ENCODE measurements at regions not wholly inside any gene's neighbourhood (a gene's known extent, or its start where the extent isn't known, plus 50 kb on each side); places are given as distances from the start of the nearest gene placed in this dataset.

DNA sequence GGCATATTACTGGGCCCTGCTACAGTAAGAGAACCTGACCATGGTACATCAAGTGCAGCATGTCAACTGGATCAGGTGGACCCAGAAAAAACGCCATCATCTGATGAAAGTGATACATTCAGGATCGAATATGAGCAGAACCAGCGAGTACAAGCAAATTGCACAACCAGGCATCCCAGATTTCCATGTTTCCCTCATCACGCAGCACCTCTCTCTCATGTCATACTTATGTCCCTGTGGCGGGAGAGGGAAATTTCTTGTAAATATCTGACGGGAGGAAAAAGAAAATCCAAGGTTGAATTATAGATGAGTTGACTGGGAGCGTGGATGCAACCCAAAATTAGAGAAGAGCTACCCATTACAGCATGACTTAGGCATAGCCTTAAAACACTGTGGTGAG lies 608.5 kb upstream of the FAT1 start (continued):
- no peak for TF ChIP-seq TSHZ1 (tag by site-specific recombination; IDR thresholded peaks at IDR 0.05; ENCODE audit: borderline replicate concordance)
- TF ChIP-seq ZFP3 (tag by site-specific recombination; IDR thresholded peaks at IDR 0.05; ENCODE audit: low read depth) = no peak
- no peak for TF ChIP-seq ZNF521 (tag by site-specific recombination; IDR thresholded peaks at IDR 0.05)
- no peak for TF ChIP-seq ZNF785 (tag by site-specific recombination; IDR thresholded peaks at IDR 0.05)
- TF ChIP-seq, protein P1, sequence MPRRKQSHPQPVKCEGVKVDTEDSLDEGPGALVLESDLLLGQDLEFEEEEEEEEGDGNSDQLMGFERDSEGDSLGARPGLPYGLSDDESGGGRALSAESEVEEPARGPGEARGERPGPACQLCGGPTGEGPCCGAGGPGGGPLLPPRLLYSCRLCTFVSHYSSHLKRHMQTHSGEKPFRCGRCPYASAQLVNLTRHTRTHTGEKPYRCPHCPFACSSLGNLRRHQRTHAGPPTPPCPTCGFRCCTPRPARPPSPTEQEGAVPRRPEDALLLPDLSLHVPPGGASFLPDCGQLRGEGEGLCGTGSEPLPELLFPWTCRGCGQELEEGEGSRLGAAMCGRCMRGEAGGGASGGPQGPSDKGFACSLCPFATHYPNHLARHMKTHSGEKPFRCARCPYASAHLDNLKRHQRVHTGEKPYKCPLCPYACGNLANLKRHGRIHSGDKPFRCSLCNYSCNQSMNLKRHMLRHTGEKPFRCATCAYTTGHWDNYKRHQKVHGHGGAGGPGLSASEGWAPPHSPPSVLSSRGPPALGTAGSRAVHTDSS (tag by site-specific recombination; IDR thresholded peaks at IDR 0.05) = no peak
- no peak for TF ChIP-seq ZNF701 (tag by site-specific recombination; IDR thresholded peaks at IDR 0.05)
- TF ChIP-seq, protein P2, sequence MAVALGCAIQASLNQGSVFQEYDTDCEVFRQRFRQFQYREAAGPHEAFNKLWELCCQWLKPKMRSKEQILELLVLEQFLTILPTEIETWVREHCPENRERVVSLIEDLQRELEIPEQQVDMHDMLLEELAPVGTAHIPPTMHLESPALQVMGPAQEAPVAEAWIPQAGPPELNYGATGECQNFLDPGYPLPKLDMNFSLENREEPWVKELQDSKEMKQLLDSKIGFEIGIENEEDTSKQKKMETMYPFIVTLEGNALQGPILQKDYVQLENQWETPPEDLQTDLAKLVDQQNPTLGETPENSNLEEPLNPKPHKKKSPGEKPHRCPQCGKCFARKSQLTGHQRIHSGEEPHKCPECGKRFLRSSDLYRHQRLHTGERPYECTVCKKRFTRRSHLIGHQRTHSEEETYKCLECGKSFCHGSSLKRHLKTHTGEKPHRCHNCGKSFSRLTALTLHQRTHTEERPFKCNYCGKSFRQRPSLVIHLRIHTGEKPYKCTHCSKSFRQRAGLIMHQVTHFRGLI (tag by site-specific recombination; IDR thresholded peaks at IDR 0.05) = no peak
- no peak for TF ChIP-seq ZNF155 (tag by site-specific recombination; IDR thresholded peaks at IDR 0.05)

DNA sequence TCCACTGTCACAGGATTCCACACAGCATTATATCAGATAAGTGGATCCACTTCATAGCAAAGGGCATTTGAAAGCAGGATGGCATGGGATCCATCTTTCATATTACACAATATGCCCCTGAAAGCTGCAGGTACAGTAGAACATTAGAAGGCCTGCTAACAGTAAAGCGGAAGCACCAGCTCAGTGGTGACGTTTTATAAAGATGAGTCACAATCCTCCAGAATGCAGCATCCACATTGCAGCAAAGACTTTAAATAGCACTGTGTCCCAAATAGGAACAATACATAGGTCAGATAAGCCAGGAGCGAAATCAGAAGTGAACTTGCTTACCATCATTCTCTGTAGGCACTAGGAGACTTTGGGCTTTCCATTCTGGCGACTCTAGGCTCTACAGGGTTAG lies 609.5 kb upstream of the FAT1 start:
- POLR2A ChIA-PET = no interaction called here
- TF ChIP-seq ZNF704 (tag by site-specific recombination; IDR thresholded peaks at IDR 0.05) = no peak
- TF ChIP-seq ZNF23 (tag by site-specific recombination; IDR thresholded peaks at IDR 0.05; ENCODE audit: borderline replicate concordance) = no peak
- no peak for TF ChIP-seq ZNF341 (tag by site-specific recombination; IDR thresholded peaks at IDR 0.05; ENCODE audit: low read depth)
- no peak for TF ChIP-seq ZNF426 (tag by site-specific recombination; IDR thresholded peaks at IDR 0.05)
- TF ChIP-seq ZNF624 (tag by site-specific recombination; IDR thresholded peaks at IDR 0.05) = no peak
- TF ChIP-seq MEIS1 (CRISPR knock-in tag; IDR thresholded peaks at IDR 0.05; ENCODE audit: borderline replicate concordance) = no peak
- no peak overlapping the region for H3K27ac ChIP-seq (ENCODE audit: extremely low read depth, low read depth, low read length)
- no peaks in the 10 kb centered on the region for H3K36me3 ChIP-seq (ENCODE audit: control insufficient read depth in 2 of 2, insufficient read depth in 1 of 2, low read length in 2 of 2)
- no peaks in the 10 kb centered on the region for H3K9me3 ChIP-seq (ENCODE audit: control insufficient read depth, insufficient read depth, low read depth, low read length)
- CTCF ChIA-PET = no interaction called here
- H3K4me3 ChIP-seq (ENCODE audit: low read depth, low read length) = no peak overlapping the region
- no peaks in the 10 kb centered on the region for H3K4me1 ChIP-seq (ENCODE audit: control insufficient read depth, insufficient read depth, low read length)

DNA sequence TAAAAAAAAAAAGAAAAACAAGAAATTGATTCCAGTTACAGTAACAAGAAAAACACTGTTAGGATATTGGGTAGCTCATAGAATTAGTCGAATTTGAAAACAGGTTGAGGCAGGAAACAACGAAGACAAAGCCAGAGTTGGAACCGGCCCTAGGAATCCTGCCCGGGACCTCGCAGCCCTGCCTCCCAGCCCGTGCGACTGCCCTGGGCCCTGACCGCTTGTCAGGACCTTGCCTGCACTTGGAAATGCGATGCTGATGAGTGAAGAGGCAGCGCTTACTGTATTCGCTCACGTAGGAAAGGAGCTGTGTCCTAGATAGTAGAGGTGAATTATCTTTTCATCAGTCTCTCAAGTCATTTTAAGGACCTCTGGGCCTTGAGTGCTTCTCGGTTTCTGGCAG lies 611.7 kb upstream of the FAT1 start:
- CTCF ChIA-PET = interaction anchor here (0.7 kb wide), 1 partner anchor 986 kb away, joined by 7 read pairs; no protein-coding TSS in a partner anchor
- TF ChIP-seq, protein P3, sequence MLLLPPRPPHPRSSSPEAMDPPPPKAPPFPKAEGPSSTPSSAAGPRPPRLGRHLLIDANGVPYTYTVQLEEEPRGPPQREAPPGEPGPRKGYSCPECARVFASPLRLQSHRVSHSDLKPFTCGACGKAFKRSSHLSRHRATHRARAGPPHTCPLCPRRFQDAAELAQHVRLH (tag by site-specific recombination; IDR thresholded peaks at IDR 0.05) = no peak
- TF ChIP-seq ZNF76 (tag by site-specific recombination; IDR thresholded peaks at IDR 0.05; ENCODE audit: borderline replicate concordance, low read depth) (no peak), SP3 (tag by site-specific recombination; IDR thresholded peaks at IDR 0.05) (no peak), ZNF433 (tag by site-specific recombination; IDR thresholded peaks at IDR 0.05; ENCODE audit: low read depth) (no peak), ZFP37 (tag by site-specific recombination; IDR thresholded peaks at IDR 0.05) (no peak), ZNF324 (tag by site-specific recombination; IDR thresholded peaks at IDR 0.05) (no peak), SP7 (tag by site-specific recombination; IDR thresholded peaks at IDR 0.05) (no peak)
- TF ChIP-seq, protein P4, sequence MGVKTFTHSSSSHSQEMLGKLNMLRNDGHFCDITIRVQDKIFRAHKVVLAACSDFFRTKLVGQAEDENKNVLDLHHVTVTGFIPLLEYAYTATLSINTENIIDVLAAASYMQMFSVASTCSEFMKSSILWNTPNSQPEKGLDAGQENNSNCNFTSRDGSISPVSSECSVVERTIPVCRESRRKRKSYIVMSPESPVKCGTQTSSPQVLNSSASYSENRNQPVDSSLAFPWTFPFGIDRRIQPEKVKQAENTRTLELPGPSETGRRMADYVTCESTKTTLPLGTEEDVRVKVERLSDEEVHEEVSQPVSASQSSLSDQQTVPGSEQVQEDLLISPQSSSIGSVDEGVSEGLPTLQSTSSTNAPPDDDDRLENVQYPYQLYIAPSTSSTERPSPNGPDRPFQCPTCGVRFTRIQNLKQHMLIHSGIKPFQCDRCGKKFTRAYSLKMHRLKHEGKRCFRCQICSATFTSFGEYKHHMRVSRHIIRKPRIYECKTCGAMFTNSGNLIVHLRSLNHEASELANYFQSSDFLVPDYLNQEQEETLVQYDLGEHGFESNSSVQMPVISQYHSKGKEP (tag by site-specific recombination; IDR thresholded peaks at IDR 0.05) = no peak
- TF ChIP-seq, protein P5, sequence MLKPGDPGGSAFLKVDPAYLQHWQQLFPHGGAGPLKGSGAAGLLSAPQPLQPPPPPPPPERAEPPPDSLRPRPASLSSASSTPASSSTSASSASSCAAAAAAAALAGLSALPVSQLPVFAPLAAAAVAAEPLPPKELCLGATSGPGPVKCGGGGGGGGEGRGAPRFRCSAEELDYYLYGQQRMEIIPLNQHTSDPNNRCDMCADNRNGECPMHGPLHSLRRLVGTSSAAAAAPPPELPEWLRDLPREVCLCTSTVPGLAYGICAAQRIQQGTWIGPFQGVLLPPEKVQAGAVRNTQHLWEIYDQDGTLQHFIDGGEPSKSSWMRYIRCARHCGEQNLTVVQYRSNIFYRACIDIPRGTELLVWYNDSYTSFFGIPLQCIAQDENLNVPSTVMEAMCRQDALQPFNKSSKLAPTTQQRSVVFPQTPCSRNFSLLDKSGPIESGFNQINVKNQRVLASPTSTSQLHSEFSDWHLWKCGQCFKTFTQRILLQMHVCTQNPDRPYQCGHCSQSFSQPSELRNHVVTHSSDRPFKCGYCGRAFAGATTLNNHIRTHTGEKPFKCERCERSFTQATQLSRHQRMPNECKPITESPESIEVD (tag by site-specific recombination; IDR thresholded peaks at IDR 0.05) = no peak

More for the DNA sequence above, 611.7 kb upstream of the FAT1 start:
- no peak overlapping the region for H3K27ac ChIP-seq (ENCODE audit: extremely low read depth, low read depth, low read length)
- no peak overlapping the region for H3K4me3 ChIP-seq (ENCODE audit: low read depth, low read length)
- no peaks in the 10 kb centered on the region for H3K36me3 ChIP-seq (ENCODE audit: control insufficient read depth in 2 of 2, insufficient read depth in 1 of 2, low read length in 2 of 2)
- no peaks in the 10 kb centered on the region for H3K4me1 ChIP-seq (ENCODE audit: control insufficient read depth, insufficient read depth, low read length)
- POLR2A ChIA-PET = no interaction called here
- no peaks in the 10 kb centered on the region for H3K9me3 ChIP-seq (ENCODE audit: control insufficient read depth, insufficient read depth, low read depth, low read length)

Measured in HEK293 (cell line).